Osteoblast (primary cell): ENCODE measurements at regions not wholly inside any gene's neighbourhood (a gene's known extent, or its start where the extent isn't known, plus 50 kb on each side); places are given as distances from the start of the nearest gene placed in this dataset.

Source experiments
- DNase-seq: peaks from one replicate; pipeline ENCODE4 v3.0.0; 2011; ENCODE audit warnings: low spot score, mixed read lengths; ENCODE audit not compliant: insufficient read length; ENCODE audit errors: missing footprints
- H2AFZ ChIP-seq: 2 replicates; pipeline ENCODE4 v1.6.0; 2011; ENCODE audit warnings: mild to moderate bottlenecking, low read length
- H3K27ac ChIP-seq: 2 replicates; pipeline ENCODE4 v1.5.1; 2011; ENCODE audit warnings: mild to moderate bottlenecking, low read depth, low read length, moderate library complexity
- H3K27me3 ChIP-seq: 2 replicates; pipeline ENCODE4 v1.6.0; 2012; ENCODE audit warnings: mild to moderate bottlenecking, control low read depth, inconsistent platforms, low read length, moderate library complexity; ENCODE audit not compliant: insufficient read depth
- H3K36me3 ChIP-seq: 2 replicates; pipeline ENCODE4 v1.5.1; 2011; ENCODE audit warnings: mild to moderate bottlenecking, low read length, control low read depth, moderate library complexity; ENCODE audit not compliant: insufficient read depth
- H3K4me1 ChIP-seq: 2 replicates; pipeline ENCODE4 v1.5.1; 2011; ENCODE audit warnings: mild to moderate bottlenecking, low read length, control low read depth, moderate library complexity; ENCODE audit not compliant: insufficient read depth
- H3K4me2 ChIP-seq: 2 replicates; pipeline ENCODE4 v1.6.0; 2011; ENCODE audit warnings: mild to moderate bottlenecking, low read length; ENCODE audit not compliant: insufficient read depth
- H3K4me3 ChIP-seq: fragments of 200-600 bp; sonication (generic); 3 replicates; pipeline ENCODE4 v1.5.1; 2012; ENCODE audit warnings: mild to moderate bottlenecking, low read length, inconsistent platforms; ENCODE audit not compliant: insufficient read depth
- H3K79me2 ChIP-seq: 2 replicates; pipeline ENCODE4 v1.6.0; 2012; ENCODE audit warnings: mild to moderate bottlenecking, low read length, control low read depth, inconsistent platforms; ENCODE audit not compliant: insufficient read depth
- H3K9me3 ChIP-seq: 2 replicates; pipeline ENCODE4 v1.5.1; 2011; ENCODE audit warnings: low read depth, low read length, control low read depth
- H4K20me1 ChIP-seq: 2 replicates; pipeline ENCODE4 v1.6.0; 2012; ENCODE audit warnings: mild to moderate bottlenecking, low read length, control low read depth; ENCODE audit not compliant: insufficient read depth
- TF ChIP-seq, protein P1 (sequence below): IDR thresholded peaks from 2 replicates; pipeline ENCODE4 v1.5.1; 2011; ENCODE audit warnings: mild to moderate bottlenecking, low read depth, low read length, moderate library complexity; ENCODE audit errors: extremely low read depth

DNA sequence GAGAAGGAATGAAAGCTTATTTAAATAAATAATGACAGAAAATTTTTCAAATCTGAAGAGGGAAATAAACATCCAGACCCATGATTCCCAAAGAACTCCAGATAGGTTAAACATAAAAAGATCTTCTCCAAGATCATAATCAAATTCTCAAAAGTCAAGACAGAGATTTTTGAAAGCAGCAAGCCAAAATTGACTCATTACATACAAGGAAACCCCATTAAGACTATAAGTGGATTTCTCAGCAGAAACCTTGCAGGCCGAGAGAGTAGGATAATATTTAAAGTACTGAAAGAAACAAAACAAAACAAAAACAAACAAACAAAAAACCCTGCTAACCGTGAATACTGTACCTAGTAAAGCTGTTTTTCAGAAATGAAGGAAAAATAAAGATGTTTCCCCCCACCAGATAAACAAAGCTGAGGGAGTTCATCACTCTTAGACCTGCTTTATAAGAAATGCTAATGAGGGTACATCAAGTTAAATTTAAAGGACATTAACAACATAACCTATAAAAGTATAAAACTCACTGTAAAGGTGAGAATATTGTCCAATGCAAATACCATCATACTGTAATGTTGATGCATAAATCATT is 412.2 kb downstream of the INSC start:
- Histone ChIP-seq H3K27me3 (no peaks in the 10 kb centered on the region), H2AFZ (no peak overlapping the region), H3K4me3 (no peak overlapping the region), H3K36me3 (no peaks in the 10 kb centered on the region), H3K4me2 (no peak overlapping the region), H3K4me1 (no peaks in the 10 kb centered on the region), H3K9me3 (no peaks in the 10 kb centered on the region), H3K27ac (no peak overlapping the region), H4K20me1 (no peaks in the 10 kb centered on the region), H3K79me2 (no peaks in the 10 kb centered on the region)
- no peak for DNase-seq
- TF ChIP-seq, protein P1, sequence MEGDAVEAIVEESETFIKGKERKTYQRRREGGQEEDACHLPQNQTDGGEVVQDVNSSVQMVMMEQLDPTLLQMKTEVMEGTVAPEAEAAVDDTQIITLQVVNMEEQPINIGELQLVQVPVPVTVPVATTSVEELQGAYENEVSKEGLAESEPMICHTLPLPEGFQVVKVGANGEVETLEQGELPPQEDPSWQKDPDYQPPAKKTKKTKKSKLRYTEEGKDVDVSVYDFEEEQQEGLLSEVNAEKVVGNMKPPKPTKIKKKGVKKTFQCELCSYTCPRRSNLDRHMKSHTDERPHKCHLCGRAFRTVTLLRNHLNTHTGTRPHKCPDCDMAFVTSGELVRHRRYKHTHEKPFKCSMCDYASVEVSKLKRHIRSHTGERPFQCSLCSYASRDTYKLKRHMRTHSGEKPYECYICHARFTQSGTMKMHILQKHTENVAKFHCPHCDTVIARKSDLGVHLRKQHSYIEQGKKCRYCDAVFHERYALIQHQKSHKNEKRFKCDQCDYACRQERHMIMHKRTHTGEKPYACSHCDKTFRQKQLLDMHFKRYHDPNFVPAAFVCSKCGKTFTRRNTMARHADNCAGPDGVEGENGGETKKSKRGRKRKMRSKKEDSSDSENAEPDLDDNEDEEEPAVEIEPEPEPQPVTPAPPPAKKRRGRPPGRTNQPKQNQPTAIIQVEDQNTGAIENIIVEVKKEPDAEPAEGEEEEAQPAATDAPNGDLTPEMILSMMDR: no peak

GRCh38 chr11:15532432-15532831 is 417.7 kb downstream of the INSC start:
- Histone ChIP-seq H3K4me2 (no peak overlapping the region), H2AFZ (no peak overlapping the region), H3K4me1 (no peaks in the 10 kb centered on the region), H3K79me2 (no peaks in the 10 kb centered on the region), H3K27ac (no peak overlapping the region), H3K9me3 (no peaks in the 10 kb centered on the region), H3K36me3 (no peaks in the 10 kb centered on the region), H3K4me3 (no peak overlapping the region), H4K20me1 (no peaks in the 10 kb centered on the region), H3K27me3 (no peaks in the 10 kb centered on the region)
- no peak for DNase-seq
- TF ChIP-seq, protein P1: no peak

DNA sequence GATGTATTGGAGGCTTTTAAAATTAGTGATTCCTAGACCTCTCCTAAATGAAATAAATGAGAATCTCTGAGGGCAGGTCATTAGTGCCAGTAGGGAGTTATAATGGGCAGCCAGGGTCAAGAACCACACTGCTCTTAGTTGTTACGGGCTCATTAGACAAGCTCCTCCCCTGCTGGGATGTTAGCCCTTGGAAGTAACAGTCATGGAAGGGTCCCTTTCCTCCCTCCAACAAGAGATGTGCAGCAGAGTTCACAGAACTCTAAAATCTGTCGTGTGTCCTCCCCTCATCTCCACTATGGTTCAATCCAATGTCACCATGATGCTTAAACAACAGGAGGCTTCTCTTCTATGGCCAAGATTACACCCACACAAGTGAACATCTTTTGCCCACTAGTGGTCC is 419.5 kb downstream of the INSC start:
- H3K9me3 ChIP-seq: no peaks in the 10 kb centered on the region
- no peaks in the 10 kb centered on the region for H3K27me3 ChIP-seq
- DNase-seq: no peak
- H3K4me2 ChIP-seq: no peak overlapping the region
- no peak overlapping the region for H3K4me3 ChIP-seq
- TF ChIP-seq, protein P1: no peak
- H3K27ac ChIP-seq: no peak overlapping the region
- no peaks in the 10 kb centered on the region for H3K36me3 ChIP-seq
- no peaks in the 10 kb centered on the region for H3K4me1 ChIP-seq
- H2AFZ ChIP-seq: no peak overlapping the region
- H4K20me1 ChIP-seq: no peaks in the 10 kb centered on the region
- H3K79me2 ChIP-seq: no peaks in the 10 kb centered on the region

DNA sequence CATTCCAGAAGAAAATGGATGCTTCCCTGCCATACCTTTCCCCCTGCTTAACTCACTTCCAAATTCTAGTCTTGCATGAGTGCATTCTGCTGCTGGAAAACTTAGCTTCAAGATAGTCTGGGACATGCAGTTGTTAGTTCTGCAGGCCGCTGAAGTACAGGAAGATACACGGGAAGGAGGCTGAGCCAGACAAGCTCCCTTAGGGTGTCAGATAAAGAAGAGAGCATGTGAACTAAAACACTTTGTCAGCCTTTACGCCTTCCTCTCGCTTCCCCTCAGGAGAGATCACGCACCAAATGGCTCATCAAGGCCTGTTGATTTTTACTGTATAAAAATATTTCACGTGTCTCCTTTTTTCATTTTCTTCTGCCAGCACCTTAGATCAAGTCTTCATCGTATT is 420.7 kb downstream of the INSC start:
- Histone ChIP-seq H3K27ac (no peak overlapping the region), H4K20me1 (no peaks in the 10 kb centered on the region), H3K27me3 (no peaks in the 10 kb centered on the region), H3K4me1 (no peaks in the 10 kb centered on the region), H3K4me3 (no peak overlapping the region), H2AFZ (no peak overlapping the region), H3K36me3 (no peaks in the 10 kb centered on the region), H3K79me2 (no peaks in the 10 kb centered on the region), H3K4me2 (no peak overlapping the region), H3K9me3 (no peaks in the 10 kb centered on the region)
- TF ChIP-seq, protein P1: no peak
- DNase-seq: no peak
